DMS 273 treated with DMSO at 0.1 percent for 48 hours (cell line): ENCODE measurements at regions not wholly inside any gene's neighbourhood (a gene's known extent, or its start where the extent isn't known, plus 50 kb on each side); places are given as distances from the start of the nearest gene placed in this dataset.
"Not testable (repeated sequence)": the region's sequence is repeated elsewhere in the genome, so short reads cannot be mapped to it uniquely, and the experiment has no call there.

Experiments
- DNase-seq: peaks from one replicate; lab custom pipeline; 2025; lab: John Stamatoyannopoulos, UW

- no peak for DNase-seq
These were observed 1223.5 kb upstream of the FAM98A start for GRCh38 chr2:34822616-34823015.

- no peak for DNase-seq
These were observed 1216.1 kb upstream of the FAM98A start for GRCh38 chr2:34815052-34815741.

- DNase-seq = no peak
These were observed 1211.4 kb upstream of the FAM98A start for GRCh38 chr2:34810456-34810855.

GRCh38 chr2:34808426-34808825 is 1209.3 kb upstream of the FAM98A start:
- DNase-seq = no peak

- DNase-seq = no peak
These were observed 1207.8 kb upstream of the FAM98A start for GRCh38 chr2:34806891-34807290.

- no peak for DNase-seq
These were observed 1207.3 kb upstream of the FAM98A start for GRCh38 chr2:34806396-34806795.

GRCh38 chr2:34799556-34799955 is 1200.5 kb upstream of the FAM98A start:
- no peak for DNase-seq

- not testable (repeated sequence) for DNase-seq
These were observed 1196.5 kb upstream of the FAM98A start for GRCh38 chr2:34795586-34795985.

GRCh38 chr2:34789169-34789568 is 1190.1 kb upstream of the FAM98A start:
- DNase-seq = no peak

- DNase-seq = no peak
These were observed 1188.2 kb upstream of the FAM98A start for GRCh38 chr2:34787341-34787740.

- DNase-seq = no peak
These were observed 1186.2 kb upstream of the FAM98A start for GRCh38 chr2:34785206-34785785.

GRCh38 chr2:34784701-34785100 is 1185.6 kb upstream of the FAM98A start:
- no peak for DNase-seq

- not testable (repeated sequence) for DNase-seq
These were observed 1151.6 kb upstream of the FAM98A start for GRCh38 chr2:34750742-34751141.

- no peak for DNase-seq
These were observed 1148.5 kb upstream of the FAM98A start for GRCh38 chr2:34747643-34748042.

- DNase-seq = no peak
These were observed 1139.6 kb upstream of the FAM98A start for GRCh38 chr2:34738691-34739090.

- no peak for DNase-seq
These were observed 1138.0 kb upstream of the FAM98A start for GRCh38 chr2:34737146-34737545.

- DNase-seq = no peak
These were observed 1137.4 kb upstream of the FAM98A start for GRCh38 chr2:34736482-34736881.

GRCh38 chr2:34734662-34735061 is 1135.6 kb upstream of the FAM98A start:
- DNase-seq = no peak

GRCh38 chr2:34734042-34734441 is 1134.9 kb upstream of the FAM98A start:
- no peak for DNase-seq

GRCh38 chr2:34731292-34731691 is 1132.2 kb upstream of the FAM98A start:
- DNase-seq = no peak

- DNase-seq = no peak
These were observed 1130.7 kb upstream of the FAM98A start for GRCh38 chr2:34729845-34730244.

- DNase-seq = no peak
These were observed 1125.0 kb upstream of the FAM98A start for GRCh38 chr2:34724107-34724506.

- DNase-seq = no peak
These were observed 1124.6 kb upstream of the FAM98A start for GRCh38 chr2:34723683-34724082.

GRCh38 chr2:34719206-34719605 is 1120.1 kb upstream of the FAM98A start:
- DNase-seq = no peak
